Activated CD4-positive, alpha-beta T cell treated with anti-CD3 and anti-CD28 coated beads for 48 hours (primary cell): ENCODE measurements at regions not wholly inside any gene's neighbourhood (a gene's known extent, or its start where the extent isn't known, plus 50 kb on each side); places are given as distances from the start of the nearest gene placed in this dataset.

ENCODE experiments used
- DNase-seq: peaks from one replicate; pipeline ENCODE4 v3.0.0-alpha.2; 2020

GRCh38 chr12:39240587-39240986 lies 202.3 kb downstream of the KIF21A start:
- DNase-seq, result no peak

GRCh38 chr12:39239490-39240486 lies 203.1 kb downstream of the KIF21A start:
- DNase-seq, result no peak

GRCh38 chr12:39237004-39237403 lies 205.9 kb downstream of the KIF21A start:
- DNase-seq, result no peak

GRCh38 chr12:39235990-39236767 lies 206.7 kb downstream of the KIF21A start:
- no peak for DNase-seq

- no peak for DNase-seq
Measured at GRCh38 chr12:39230086-39230485, 212.8 kb downstream of the KIF21A start.

- DNase-seq, result no peak
Measured at GRCh38 chr12:39227218-39227617, 215.7 kb downstream of the KIF21A start.

GRCh38 chr12:39224971-39225370 lies 217.9 kb downstream of the KIF21A start:
- DNase-seq, result no peak

GRCh38 chr12:39205969-39206368 lies 237.0 kb downstream of the KIF21A start:
- no peak for DNase-seq

- no peak for DNase-seq
Measured at GRCh38 chr12:39199351-39199750, 243.6 kb downstream of the KIF21A start.

- DNase-seq, result no peak
Measured at GRCh38 chr12:39188689-39189088, 254.2 kb downstream of the KIF21A start.

- DNase-seq, result no peak
Measured at GRCh38 chr12:39186744-39187143, 256.2 kb downstream of the KIF21A start.

GRCh38 chr12:39178837-39179236 lies 264.1 kb downstream of the KIF21A start:
- no peak for DNase-seq

- no peak for DNase-seq
Measured at GRCh38 chr12:39176356-39176755, 266.6 kb downstream of the KIF21A start.

- no peak for DNase-seq
Measured at GRCh38 chr12:39173726-39174125, 268.3 kb upstream of the CPNE8 start.

- no peak for DNase-seq
Measured at GRCh38 chr12:39165338-39165737, 259.9 kb upstream of the CPNE8 start.

GRCh38 chr12:39161465-39162085 lies 256.2 kb upstream of the CPNE8 start:
- no peak for DNase-seq

GRCh38 chr12:39157696-39158342 lies 252.4 kb upstream of the CPNE8 start:
- no peak for DNase-seq

- DNase-seq, result peak; percentile 75
Measured at GRCh38 chr12:39145175-39145999, 240.0 kb upstream of the CPNE8 start.

GRCh38 chr12:39144613-39145061 lies 239.2 kb upstream of the CPNE8 start:
- no peak for DNase-seq

GRCh38 chr12:39138268-39138667 lies 232.9 kb upstream of the CPNE8 start:
- DNase-seq, result no peak

- no peak for DNase-seq
Measured at GRCh38 chr12:39127401-39127800, 222.0 kb upstream of the CPNE8 start.

- DNase-seq, result no peak
Measured at GRCh38 chr12:39125566-39125965, 220.2 kb upstream of the CPNE8 start.
